RWPE1 (cell line): ENCODE measurements at regions not wholly inside any gene's neighbourhood (a gene's known extent, or its start where the extent isn't known, plus 50 kb on each side); places are given as distances from the start of the nearest gene placed in this dataset.

Source experiments
- CTCF ChIA-PET: fragments of 350-600 bp; sonication (Branson Sonifier 250); formaldehyde crosslinking; extraction: SDS; loops from one replicate; lab custom pipeline; 2021; lab: Yijun Ruan, JAX
- POLR2A ChIA-PET: fragments of 400-600 bp; formaldehyde crosslinking; extraction: SDS; loops from one replicate; lab custom pipeline; 2020; ENCODE audit warnings: antibody characterized with exemption; ENCODE audit not compliant: low non-redundant PET; lab: Yijun Ruan, JAX
- DNase-seq: peaks from one replicate; pipeline ENCODE4 v3.0.0; 2012; ENCODE audit warnings: low spot score
- H3K27ac ChIP-seq: fragments of 450-650 bp; 2 replicates; pipeline ENCODE4 v1.5.1; 2017
- TF ChIP-seq, protein P1 (sequence below): fragments of 450-650 bp; conservative IDR thresholded peaks from 2 replicates; pipeline ENCODE4 v1.5.1; 2017; ENCODE audit warnings: low read depth, mild to moderate bottlenecking

DNA sequence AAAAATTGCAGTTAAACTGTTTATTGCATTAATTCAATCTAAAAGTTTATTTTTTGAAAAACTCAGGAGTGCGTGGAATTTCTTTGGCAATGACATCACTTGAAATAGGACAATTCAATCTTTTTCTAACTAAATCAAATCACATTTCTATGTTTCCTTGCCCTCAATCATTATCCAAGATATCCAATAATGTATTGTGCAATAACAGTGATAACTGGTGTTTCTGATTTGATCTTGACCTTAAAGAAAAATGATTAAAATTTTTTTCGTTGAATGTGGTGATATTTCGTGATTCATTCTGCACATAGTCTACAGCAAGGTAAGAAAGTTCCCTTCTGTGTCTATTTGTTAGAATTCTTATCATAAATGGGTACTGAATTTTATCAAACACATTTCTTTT lies 163.2 kb downstream of the SPCS3 start:
- ChIA-PET POLR2A (no interaction called here), CTCF (no interaction called here)
- TF ChIP-seq, protein P1, sequence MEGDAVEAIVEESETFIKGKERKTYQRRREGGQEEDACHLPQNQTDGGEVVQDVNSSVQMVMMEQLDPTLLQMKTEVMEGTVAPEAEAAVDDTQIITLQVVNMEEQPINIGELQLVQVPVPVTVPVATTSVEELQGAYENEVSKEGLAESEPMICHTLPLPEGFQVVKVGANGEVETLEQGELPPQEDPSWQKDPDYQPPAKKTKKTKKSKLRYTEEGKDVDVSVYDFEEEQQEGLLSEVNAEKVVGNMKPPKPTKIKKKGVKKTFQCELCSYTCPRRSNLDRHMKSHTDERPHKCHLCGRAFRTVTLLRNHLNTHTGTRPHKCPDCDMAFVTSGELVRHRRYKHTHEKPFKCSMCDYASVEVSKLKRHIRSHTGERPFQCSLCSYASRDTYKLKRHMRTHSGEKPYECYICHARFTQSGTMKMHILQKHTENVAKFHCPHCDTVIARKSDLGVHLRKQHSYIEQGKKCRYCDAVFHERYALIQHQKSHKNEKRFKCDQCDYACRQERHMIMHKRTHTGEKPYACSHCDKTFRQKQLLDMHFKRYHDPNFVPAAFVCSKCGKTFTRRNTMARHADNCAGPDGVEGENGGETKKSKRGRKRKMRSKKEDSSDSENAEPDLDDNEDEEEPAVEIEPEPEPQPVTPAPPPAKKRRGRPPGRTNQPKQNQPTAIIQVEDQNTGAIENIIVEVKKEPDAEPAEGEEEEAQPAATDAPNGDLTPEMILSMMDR = no peak
- no peak overlapping the region for H3K27ac ChIP-seq
- DNase-seq = no peak

DNA sequence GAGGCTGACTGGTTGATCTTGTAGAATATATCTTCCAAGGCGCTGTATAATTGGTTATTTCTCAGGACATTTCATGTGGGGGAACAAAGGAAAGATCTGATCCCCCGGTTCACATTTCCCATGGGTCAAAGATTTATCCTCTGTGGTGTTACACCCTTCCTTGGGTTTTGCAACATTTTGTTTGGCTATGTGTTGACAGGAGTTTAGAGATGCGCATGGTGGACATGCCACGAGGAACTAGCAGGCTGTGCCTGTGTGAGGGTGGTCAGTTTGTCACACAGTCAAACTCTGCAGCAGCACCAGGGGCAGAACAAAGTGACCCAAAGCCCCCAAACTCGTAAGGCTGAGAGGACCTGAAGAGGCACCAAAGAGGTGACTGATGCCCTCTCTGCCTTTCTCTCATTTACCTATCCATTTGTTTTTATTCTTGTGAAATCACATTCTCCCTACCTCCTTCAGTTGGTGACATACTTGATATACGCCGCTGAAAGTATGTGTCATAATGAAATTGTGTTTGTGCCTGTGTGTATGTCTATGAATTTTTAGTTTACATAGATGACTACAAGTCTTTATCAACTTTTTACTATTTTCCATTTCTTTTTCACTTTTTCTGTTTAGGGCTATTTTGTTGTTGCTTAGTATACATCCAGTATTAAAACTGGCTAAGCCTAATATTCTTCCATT lies 164.7 kb downstream of the SPCS3 start:
- DNase-seq = no peak
- H3K27ac ChIP-seq = no peak overlapping the region
- TF ChIP-seq, protein P1 = no peak
- CTCF ChIA-PET = no interaction called here
- POLR2A ChIA-PET = no interaction called here

- TF ChIP-seq, protein P1 = no peak
- POLR2A ChIA-PET = no interaction called here
- DNase-seq = no peak
- no peak overlapping the region for H3K27ac ChIP-seq
- CTCF ChIA-PET = no interaction called here
Observed at GRCh38 chr4:176489001-176489400, 169.2 kb downstream of the SPCS3 start.

DNA sequence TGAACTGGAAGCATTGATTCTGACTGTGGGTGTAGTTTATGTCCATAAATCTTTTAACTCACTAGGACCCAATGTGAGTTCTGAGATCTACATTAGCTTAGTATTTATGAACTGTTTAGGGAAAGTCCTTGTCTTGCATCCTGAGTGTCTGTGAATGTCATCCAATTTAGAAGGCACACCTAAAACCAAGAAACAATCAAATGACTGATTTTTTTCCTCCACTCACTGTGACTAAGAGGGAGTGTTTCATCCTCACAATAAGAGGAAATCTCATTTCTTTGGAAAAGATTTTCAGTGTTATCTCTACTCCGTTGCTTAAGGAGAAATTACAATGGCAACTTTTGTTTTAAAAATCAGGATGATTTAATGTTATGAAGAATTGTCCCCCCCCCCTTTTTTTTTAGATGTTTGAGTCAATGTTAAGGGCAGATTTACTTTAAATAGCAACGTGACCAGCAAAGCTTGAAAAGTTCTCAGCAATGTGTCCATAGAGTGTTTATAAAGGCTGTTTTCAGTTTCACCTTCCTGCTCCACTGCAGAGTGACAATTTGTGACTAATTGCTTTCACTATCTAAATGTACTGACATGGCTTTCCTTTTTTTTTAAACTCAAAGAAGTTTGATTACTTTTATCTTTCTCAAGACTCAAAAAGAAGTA lies 173.0 kb downstream of the SPCS3 start:
- POLR2A ChIA-PET = no interaction called here
- CTCF ChIA-PET = no interaction called here
- TF ChIP-seq, protein P1 = no peak
- H3K27ac ChIP-seq = no peak overlapping the region
- no peak for DNase-seq

DNA sequence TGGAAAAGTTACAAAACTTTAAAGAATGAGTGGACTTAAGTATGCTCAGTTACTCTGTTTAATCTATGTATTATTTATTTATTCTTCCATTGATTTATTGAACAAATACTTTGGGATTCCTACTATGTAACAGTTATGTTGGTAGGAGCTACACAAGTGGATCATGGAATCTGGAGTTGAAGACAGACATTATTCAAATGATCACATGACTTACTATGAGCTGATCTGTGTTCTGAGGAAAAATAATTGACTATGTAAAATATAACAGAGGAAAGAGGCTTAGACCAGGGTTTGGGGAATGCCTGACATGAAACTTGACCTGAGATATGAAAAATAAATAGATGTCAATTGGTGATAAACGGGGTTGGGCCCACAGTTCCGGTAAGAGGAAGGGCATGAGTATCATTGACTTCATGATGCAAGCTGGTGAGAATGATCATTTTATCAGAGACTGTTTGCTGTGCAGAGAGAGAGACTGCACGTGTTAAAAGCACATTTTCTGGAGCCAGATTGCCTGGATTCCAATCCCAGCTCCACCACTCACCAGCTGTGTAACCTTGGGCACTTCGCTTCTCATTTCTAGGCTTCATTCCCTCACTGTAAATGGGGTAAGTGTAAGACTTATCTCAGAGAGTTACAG lies 179.0 kb downstream of the SPCS3 start:
- no peak for DNase-seq
- H3K27ac ChIP-seq = no peak overlapping the region
- TF ChIP-seq, protein P1 = no peak
- ChIA-PET CTCF (no interaction called here), POLR2A (no interaction called here)

DNA sequence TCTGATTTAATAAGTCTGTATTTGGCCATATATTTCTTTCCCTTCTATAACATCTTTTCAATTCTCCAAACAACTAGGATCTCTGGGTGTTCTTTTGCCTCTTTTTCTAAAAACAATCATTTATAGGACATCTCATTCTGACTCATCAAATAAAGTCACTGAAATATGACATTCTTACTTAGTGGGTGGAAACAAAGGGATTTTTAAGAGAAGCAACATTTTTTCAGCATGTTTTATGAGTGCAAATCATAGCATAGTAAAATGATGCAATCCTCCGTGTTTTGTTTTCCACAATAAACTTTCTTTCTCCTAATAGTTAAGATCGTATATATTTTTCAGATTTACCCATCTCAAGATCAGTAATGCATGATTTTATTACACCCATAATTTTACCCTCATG lies 179.8 kb downstream of the SPCS3 start:
- H3K27ac ChIP-seq = no peak overlapping the region
- TF ChIP-seq, protein P1 = no peak
- ChIA-PET POLR2A (no interaction called here), CTCF (no interaction called here)
- DNase-seq = peak; percentile 4
